DND-41 (cell line): ENCODE measurements at regions not wholly inside any gene's neighbourhood (a gene's known extent, or its start where the extent isn't known, plus 50 kb on each side); places are given as distances from the start of the nearest gene placed in this dataset.

Source experiments
- ATAC-seq: fragments of 200-7000 bp; cut with Tn5 transposase; 3 replicates; pipeline ENCODE4 v1.9.1; 2021; ENCODE audit warnings: low read depth; ENCODE audit not compliant: insufficient read depth
- DNase-seq: peaks from one replicate; pipeline ENCODE4 v3.0.0-alpha.2; 2020
- H2AFZ ChIP-seq: 2 replicates; pipeline ENCODE4 v1.6.0; 2012; ENCODE audit warnings: low read depth, low read length
- H3K27ac ChIP-seq: 2 replicates; pipeline ENCODE4 v1.5.1; 2012; ENCODE audit warnings: low read length, inconsistent platforms
- H3K27me3 ChIP-seq: fragments of 200-600 bp; sonication (generic); 2 replicates; pipeline ENCODE4 v1.6.0; 2012; ENCODE audit warnings: low read length, mild to moderate bottlenecking, inconsistent platforms; ENCODE audit not compliant: insufficient read depth, poor library complexity
- H3K36me3 ChIP-seq: 2 replicates; pipeline ENCODE4 v1.5.1; 2012; ENCODE audit warnings: low read length, inconsistent platforms; ENCODE audit not compliant: insufficient read depth
- H3K4me1 ChIP-seq: 2 replicates; pipeline ENCODE4 v1.5.1; 2012; ENCODE audit warnings: mild to moderate bottlenecking, low read length; ENCODE audit not compliant: insufficient read depth
- H3K4me2 ChIP-seq: 2 replicates; pipeline ENCODE4 v1.6.0; 2012; ENCODE audit warnings: mild to moderate bottlenecking, moderate library complexity, low read length, inconsistent platforms; ENCODE audit not compliant: insufficient read depth
- H3K4me3 ChIP-seq, 2 experiments: fragments of 200-600 bp in 1 of 2; shearing (Covaris generic) in 1 of 2; 2 replicates each; pipeline ENCODE4 v1.5.1; 2012 to 2016; ENCODE audit warnings: inconsistent platforms in 2 of 2, low read length in 2 of 2, mild to moderate bottlenecking in 2 of 2, low read depth in 1 of 2, moderate library complexity in 1 of 2
- H3K79me2 ChIP-seq: 2 replicates; pipeline ENCODE4 v1.6.0; 2012; ENCODE audit warnings: low read length, inconsistent platforms; ENCODE audit not compliant: insufficient read depth
- H3K9ac ChIP-seq: 2 replicates; pipeline ENCODE4 v1.6.0; 2012; ENCODE audit warnings: low read depth, mild to moderate bottlenecking, inconsistent platforms, low read length, moderate library complexity
- H3K9me3 ChIP-seq: 2 replicates; pipeline ENCODE4 v1.5.1; 2012; ENCODE audit warnings: low read length, moderate library complexity, mild to moderate bottlenecking, inconsistent platforms; ENCODE audit not compliant: insufficient read depth, severe bottlenecking
- H4K20me1 ChIP-seq: 2 replicates; pipeline ENCODE4 v1.6.0; 2012; ENCODE audit warnings: low read length; ENCODE audit not compliant: insufficient read depth
- CTCF ChIP-seq: IDR thresholded peaks from 2 replicates; pipeline ENCODE4 v1.5.1; 2012; ENCODE audit warnings: borderline replicate concordance, low read length, moderate library complexity, mild to moderate bottlenecking; ENCODE audit not compliant: poor library complexity, severe bottlenecking; ENCODE audit errors: extremely low read depth
- EZH2 ChIP-seq: IDR thresholded peaks from 3 replicates; pipeline ENCODE4 v1.6.1; 2012; ENCODE audit warnings: borderline replicate concordance, low read depth, mild to moderate bottlenecking, moderate library complexity, low read length, inconsistent platforms; ENCODE audit not compliant: severe bottlenecking

- no peaks in the 10 kb centered on the region for H3K79me2 ChIP-seq
Measured at GRCh38 chr9:13725516-13725915, 446.0 kb upstream of the MPDZ start.

GRCh38 chr9:13721481-13722235, 442.2 kb upstream of the MPDZ start:
- ATAC-seq = no peak
- TF ChIP-seq EZH2 = no peak
- no peak for TF ChIP-seq CTCF
- H3K4me3 ChIP-seq = no peak overlapping the region
- no peaks in the 10 kb centered on the region for H3K4me1 ChIP-seq
- no peaks in the 10 kb centered on the region for H3K27me3 ChIP-seq
- H4K20me1 ChIP-seq = no peaks in the 10 kb centered on the region
- H3K9ac ChIP-seq = no peak overlapping the region
- no peaks in the 10 kb centered on the region for H3K9me3 ChIP-seq
- H3K4me2 ChIP-seq = no peak overlapping the region
- DNase-seq = no peak
- no peak overlapping the region for H2AFZ ChIP-seq
- no peak overlapping the region for H3K27ac ChIP-seq
- H3K36me3 ChIP-seq = no peaks in the 10 kb centered on the region
- H3K79me2 ChIP-seq = no peaks in the 10 kb centered on the region

More at GRCh38 chr9:13725516-13725915, 446.0 kb upstream of the MPDZ start:
- no peaks in the 10 kb centered on the region for H3K36me3 ChIP-seq
- H3K9ac ChIP-seq = no peak overlapping the region
- ATAC-seq = no peak
- H3K27ac ChIP-seq = no peak overlapping the region
- no peaks in the 10 kb centered on the region for H3K27me3 ChIP-seq
- no peaks in the 10 kb centered on the region for H3K9me3 ChIP-seq
- no peaks in the 10 kb centered on the region for H4K20me1 ChIP-seq
- no peak for TF ChIP-seq EZH2
- no peak for TF ChIP-seq CTCF
- H3K4me2 ChIP-seq = no peak overlapping the region
- no peak overlapping the region for H3K4me3 ChIP-seq
- H3K4me1 ChIP-seq = no peaks in the 10 kb centered on the region
- DNase-seq = no peak
- no peak overlapping the region for H2AFZ ChIP-seq

- Histone ChIP-seq H2AFZ (no peak overlapping the region), H3K27ac (no peak overlapping the region), H3K9ac (no peak overlapping the region), H3K4me3 (no peak overlapping the region), H3K9me3 (no peaks in the 10 kb centered on the region), H3K79me2 (no peaks in the 10 kb centered on the region), H3K4me2 (no peak overlapping the region), H4K20me1 (no peaks in the 10 kb centered on the region), H3K4me1 (no peaks in the 10 kb centered on the region), H3K27me3 (no peaks in the 10 kb centered on the region), H3K36me3 (no peaks in the 10 kb centered on the region)
- no peak for ATAC-seq
- TF ChIP-seq CTCF (no peak), EZH2 (no peak)
- DNase-seq = no peak
Measured at GRCh38 chr9:13719981-13720676, 440.6 kb upstream of the MPDZ start.
